BE2C (cell line): ENCODE measurements at regions not wholly inside any gene's neighbourhood (a gene's known extent, or its start where the extent isn't known, plus 50 kb on each side); places are given as distances from the start of the nearest gene placed in this dataset.

ENCODE experiments used
- DNase-seq: peaks from one replicate; pipeline ENCODE4 v3.0.0-alpha.2; 2020
- H3K27me3 ChIP-seq: fragments of 250-450 bp; sonication (Bioruptor Pico); 2 replicates; pipeline ENCODE4 v1.5.1; 2020; ENCODE audit warnings: mild to moderate bottlenecking
- H3K36me3 ChIP-seq: fragments of 250-450 bp; sonication (Bioruptor Pico); 2 replicates; pipeline ENCODE4 v1.5.1; 2020; ENCODE audit warnings: mild to moderate bottlenecking
- H3K4me1 ChIP-seq: fragments of 250-450 bp; sonication (Bioruptor Pico); 2 replicates; pipeline ENCODE4 v1.5.1; 2020
- H3K4me3 ChIP-seq: 2 replicates; pipeline ENCODE4 v1.5.1; 2011; ENCODE audit warnings: low read depth, low read length
- H3K9me3 ChIP-seq: fragments of 250-450 bp; sonication (Bioruptor Pico); 2 replicates; pipeline ENCODE4 v1.5.1; 2020
- CTCF ChIP-seq: IDR thresholded peaks from 2 replicates; pipeline ENCODE4 v1.5.1; 2012; ENCODE audit warnings: mild to moderate bottlenecking, low read depth, low read length

GRCh38 chr4:11614426-11614825 lies 185.7 kb upstream of the HS3ST1 start:
- Histone ChIP-seq H3K27me3 (no peaks in the 10 kb centered on the region), H3K4me1 (no peaks in the 10 kb centered on the region), H3K4me3 (no peak overlapping the region), H3K9me3 (no peaks in the 10 kb centered on the region), H3K36me3 (no peaks in the 10 kb centered on the region)
- no peak for DNase-seq
- TF ChIP-seq CTCF: no peak

- H3K27me3 ChIP-seq: no peaks in the 10 kb centered on the region
- no peaks in the 10 kb centered on the region for H3K9me3 ChIP-seq
- no peaks in the 10 kb centered on the region for H3K36me3 ChIP-seq
- DNase-seq: no peak
- no peak for TF ChIP-seq CTCF
- H3K4me1 ChIP-seq: no peaks in the 10 kb centered on the region
- H3K4me3 ChIP-seq: no peak overlapping the region
Observed at GRCh38 chr4:11611868-11612267, 183.2 kb upstream of the HS3ST1 start.

- Histone ChIP-seq H3K27me3 (no peaks in the 10 kb centered on the region), H3K9me3 (no peaks in the 10 kb centered on the region), H3K36me3 (no peaks in the 10 kb centered on the region), H3K4me3 (no peak overlapping the region), H3K4me1 (no peaks in the 10 kb centered on the region)
- DNase-seq: no peak
- TF ChIP-seq CTCF: no peak
Observed at GRCh38 chr4:11609751-11610150, 181.1 kb upstream of the HS3ST1 start.

GRCh38 chr4:11608992-11609391 lies 180.3 kb upstream of the HS3ST1 start:
- Histone ChIP-seq H3K27me3 (no peaks in the 10 kb centered on the region), H3K36me3 (no peaks in the 10 kb centered on the region), H3K9me3 (no peaks in the 10 kb centered on the region), H3K4me1 (no peaks in the 10 kb centered on the region), H3K4me3 (no peak overlapping the region)
- no peak for TF ChIP-seq CTCF
- no peak for DNase-seq

- H3K4me3 ChIP-seq: no peak overlapping the region
- no peaks in the 10 kb centered on the region for H3K9me3 ChIP-seq
- no peaks in the 10 kb centered on the region for H3K27me3 ChIP-seq
- no peak for TF ChIP-seq CTCF
- no peaks in the 10 kb centered on the region for H3K4me1 ChIP-seq
- no peak for DNase-seq
- no peaks in the 10 kb centered on the region for H3K36me3 ChIP-seq
Observed at GRCh38 chr4:11606078-11606477, 177.4 kb upstream of the HS3ST1 start.

GRCh38 chr4:11605597-11605996 lies 176.9 kb upstream of the HS3ST1 start:
- no peaks in the 10 kb centered on the region for H3K27me3 ChIP-seq
- no peaks in the 10 kb centered on the region for H3K36me3 ChIP-seq
- H3K4me3 ChIP-seq: no peak overlapping the region
- no peak for DNase-seq
- no peaks in the 10 kb centered on the region for H3K9me3 ChIP-seq
- no peaks in the 10 kb centered on the region for H3K4me1 ChIP-seq
- TF ChIP-seq CTCF: no peak
